Trophoblast cell (in vitro differentiated cells and primary cell): ENCODE measurements at regions not wholly inside any gene's neighbourhood (a gene's known extent, or its start where the extent isn't known, plus 50 kb on each side); places are given as distances from the start of the nearest gene placed in this dataset.

Source experiments
- DNase-seq, 2 donors: peaks; one replicate each; pipeline ENCODE4 v3.0.0-alpha.2; 2016
- H2AFZ ChIP-seq: 2 replicates; pipeline ENCODE4 v1.6.1; 2013; ENCODE audit warnings: low read length, moderate library complexity, mild to moderate bottlenecking; ENCODE audit not compliant: insufficient read depth, poor library complexity
- H2AK5ac ChIP-seq: 2 replicates; pipeline ENCODE4 v1.6.1; 2013; ENCODE audit warnings: mild to moderate bottlenecking, low read length
- H2BK120ac ChIP-seq: 2 replicates; pipeline ENCODE4 v1.6.1; 2013; ENCODE audit warnings: low read length, mild to moderate bottlenecking, moderate library complexity; ENCODE audit not compliant: insufficient read depth, poor library complexity
- H2BK12ac ChIP-seq: 2 replicates; pipeline ENCODE4 v1.6.1; 2013; ENCODE audit warnings: mild to moderate bottlenecking, low read length, moderate library complexity
- H2BK5ac ChIP-seq: 2 replicates; pipeline ENCODE4 v1.6.1; 2013; ENCODE audit warnings: low read length, low read depth, moderate library complexity, mild to moderate bottlenecking; ENCODE audit not compliant: poor library complexity
- H3K14ac ChIP-seq: 2 replicates; pipeline ENCODE4 v1.6.1; 2013; ENCODE audit warnings: mild to moderate bottlenecking, low read length
- H3K18ac ChIP-seq: 2 replicates; pipeline ENCODE4 v1.6.1; 2013; ENCODE audit warnings: mild to moderate bottlenecking, low read length
- H3K23ac ChIP-seq: 2 replicates; pipeline ENCODE4 v1.6.1; 2013; ENCODE audit warnings: low read length
- H3K27ac ChIP-seq: 2 replicates; pipeline ENCODE4 v1.5.1; 2013; ENCODE audit warnings: low read depth, mild to moderate bottlenecking, inconsistent platforms, low read length, moderate library complexity
- H3K27me3 ChIP-seq: 2 replicates; pipeline ENCODE4 v1.6.1; 2013; ENCODE audit warnings: inconsistent platforms, mild to moderate bottlenecking, low read length, moderate library complexity; ENCODE audit not compliant: insufficient read depth
- H3K36me3 ChIP-seq, 2 experiments: 1 replicate in 1 of 2; 2 replicates in 1 of 2; pipeline ENCODE4 v1.6.1; 2013; ENCODE audit warnings: low read length in 2 of 2, mild to moderate bottlenecking in 2 of 2, moderate library complexity in 1 of 2; ENCODE audit not compliant: insufficient read depth in 2 of 2, control insufficient read depth in 1 of 2
- H3K4ac ChIP-seq: 2 replicates; pipeline ENCODE4 v1.6.1; 2013; ENCODE audit warnings: low read depth, mild to moderate bottlenecking, low read length, moderate library complexity
- H3K4me1 ChIP-seq, 2 experiments: 1 replicate in 1 of 2; 2 replicates in 1 of 2; pipeline ENCODE4 v1.6.1; 2013; ENCODE audit warnings: low read length in 2 of 2, mild to moderate bottlenecking in 2 of 2, moderate library complexity in 1 of 2; ENCODE audit not compliant: insufficient read depth in 2 of 2, control insufficient read depth in 1 of 2
- H3K4me2 ChIP-seq: 2 replicates; pipeline ENCODE4 v1.6.1; 2013; ENCODE audit warnings: inconsistent platforms, mild to moderate bottlenecking, low read length, moderate library complexity
- H3K4me3 ChIP-seq: 2 replicates; pipeline ENCODE4 v1.5.1; 2013; ENCODE audit warnings: mild to moderate bottlenecking, low read depth, low read length, inconsistent platforms
- H3K79me1 ChIP-seq: one replicate; pipeline ENCODE4 v1.6.1; 2013; ENCODE audit warnings: low read length
- H3K79me2 ChIP-seq: 2 replicates; pipeline ENCODE4 v1.6.1; 2013; ENCODE audit warnings: low read length, mild to moderate bottlenecking; ENCODE audit not compliant: control insufficient read depth, insufficient read depth, poor library complexity
- H3K9ac ChIP-seq: 2 replicates; pipeline ENCODE4 v1.6.1; 2013; ENCODE audit warnings: mild to moderate bottlenecking, low read length
- H3K9me3 ChIP-seq: 2 replicates; pipeline ENCODE4 v1.6.1; 2013; ENCODE audit warnings: low read depth, mild to moderate bottlenecking, control low read depth, inconsistent platforms, low read length; ENCODE audit not compliant: insufficient read depth
- H4K12ac ChIP-seq: 2 replicates; pipeline ENCODE4 v1.6.1; 2013; ENCODE audit warnings: low read depth, mild to moderate bottlenecking, low read length, moderate library complexity
- H4K8ac ChIP-seq: 2 replicates; pipeline ENCODE4 v1.6.1; 2013; ENCODE audit warnings: low read depth, mild to moderate bottlenecking, low read length, moderate library complexity
- H4K91ac ChIP-seq: one replicate; pipeline ENCODE4 v1.6.1; 2013; ENCODE audit warnings: low read depth, mild to moderate bottlenecking, low read length, moderate library complexity
- WGBS: extraction: QIAGEN DNeasy Blood & Tissue Kit; methylation state at CpG from one replicate; pipeline ENCODE4 v1.1.7; 2013; ENCODE audit warnings: missing lambda C conversion rate; ENCODE audit not compliant: insufficient read length, insufficient coverage; ENCODE audit errors: extremely low coverage; 5-methylcytosine and 5-hydroxymethylcytosine counted together

DNA sequence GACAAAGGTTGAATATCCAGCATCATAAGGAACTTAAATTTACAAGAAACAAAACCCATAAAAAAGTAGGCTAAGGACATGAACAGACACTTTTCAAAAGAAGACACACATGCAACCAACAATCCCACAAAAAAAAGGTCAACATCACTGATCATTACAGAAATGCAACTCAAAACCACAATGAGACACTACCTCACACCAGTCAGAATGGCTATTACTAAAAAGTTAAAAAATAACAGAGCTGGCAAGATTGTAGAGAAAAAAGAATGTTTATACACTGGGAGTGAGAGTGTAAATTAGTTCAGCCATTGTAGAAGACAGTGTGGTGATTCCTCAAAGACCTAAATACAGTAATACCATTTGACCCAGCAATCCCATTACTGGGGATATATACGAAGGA is 474.7 kb downstream of the TRIML1 start:
- Histone ChIP-seq H2AK5ac (no peak overlapping the region), H3K79me2 (no peaks in the 10 kb centered on the region), H3K36me3 (no peaks in the 10 kb centered on the region), H3K27ac (no peak overlapping the region), H3K27me3 (no peaks in the 10 kb centered on the region), H4K91ac (no peak overlapping the region), H2BK120ac (no peak overlapping the region), H2BK5ac (no peak overlapping the region), H4K8ac (no peak overlapping the region), H3K4me3 (no peak overlapping the region), H3K4me2 (no peak overlapping the region), H3K4ac (no peak overlapping the region), H2BK12ac (no peak overlapping the region), H3K9me3 (no peaks in the 10 kb centered on the region), H3K23ac (no peak overlapping the region), H3K18ac (no peak overlapping the region), H3K79me1 (no peaks in the 10 kb centered on the region), H2AFZ (no peak overlapping the region), H4K12ac (no peak overlapping the region), H3K14ac (no peak overlapping the region), H3K9ac (no peak overlapping the region), H3K4me1 (no peaks in the 10 kb centered on the region)
- WGBS: no CpG with 5 or more reads among the region's 1 CpG
- DNase-seq: no peak

DNA sequence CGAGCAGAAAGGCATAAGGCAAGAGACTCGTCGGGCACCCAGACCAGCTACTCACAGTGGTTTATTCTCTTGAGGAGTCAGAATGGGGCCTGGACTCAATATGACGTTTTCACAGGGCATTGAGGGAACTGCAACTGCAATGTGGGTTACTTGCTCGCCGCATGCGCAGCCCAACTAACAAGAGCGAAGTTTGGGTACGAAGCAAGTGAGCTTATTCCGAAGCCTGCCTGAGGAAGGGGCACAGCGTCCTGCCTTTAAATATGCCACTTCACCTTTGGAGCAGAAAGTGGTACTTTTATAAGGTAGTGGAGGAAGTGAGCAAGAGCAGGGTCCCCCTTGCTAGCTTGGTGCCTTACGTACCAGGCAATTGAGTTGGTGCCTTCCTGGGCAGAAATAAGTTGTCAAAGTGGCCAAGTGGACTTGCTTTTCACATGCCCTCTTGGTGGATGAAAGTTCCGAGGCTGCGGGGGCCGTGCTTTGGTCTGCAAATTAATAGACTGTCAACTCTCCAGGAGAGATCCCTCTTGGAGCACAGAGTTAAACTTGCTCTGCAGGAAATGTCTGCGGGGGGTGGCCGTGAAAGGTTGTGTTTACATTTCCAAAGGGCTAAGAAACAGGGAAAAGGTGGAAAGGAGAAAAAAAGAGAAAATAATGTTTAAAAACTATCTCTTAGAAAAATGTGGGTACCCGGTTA is 480.4 kb downstream of the TRIML1 start:
- Histone ChIP-seq H2BK120ac (no peak overlapping the region), H3K27ac (no peak overlapping the region), H4K8ac (no peak overlapping the region), H3K14ac (no peak overlapping the region), H2AFZ (no peak overlapping the region), H2BK5ac (no peak overlapping the region), H3K18ac (no peak overlapping the region), H3K27me3 (no peaks in the 10 kb centered on the region), H2AK5ac (no peak overlapping the region), H3K4me1 (peaks cover 5% of the 10 kb centered on the region in 2 experiments), H4K12ac (no peak overlapping the region), H3K23ac (no peak overlapping the region), H4K91ac (no peak overlapping the region), H3K4me2 (no peak overlapping the region), H3K9me3 (no peaks in the 10 kb centered on the region), H3K9ac (no peak overlapping the region), H3K4me3 (no peak overlapping the region), H2BK12ac (no peak overlapping the region), H3K36me3 (no peaks in the 10 kb centered on the region), H3K79me1 (no peaks in the 10 kb centered on the region), H3K4ac (no peak overlapping the region), H3K79me2 (no peaks in the 10 kb centered on the region)
- DNase-seq: no peak
- no CpG with 5 or more reads among the region's 18 CpGs for WGBS

DNA sequence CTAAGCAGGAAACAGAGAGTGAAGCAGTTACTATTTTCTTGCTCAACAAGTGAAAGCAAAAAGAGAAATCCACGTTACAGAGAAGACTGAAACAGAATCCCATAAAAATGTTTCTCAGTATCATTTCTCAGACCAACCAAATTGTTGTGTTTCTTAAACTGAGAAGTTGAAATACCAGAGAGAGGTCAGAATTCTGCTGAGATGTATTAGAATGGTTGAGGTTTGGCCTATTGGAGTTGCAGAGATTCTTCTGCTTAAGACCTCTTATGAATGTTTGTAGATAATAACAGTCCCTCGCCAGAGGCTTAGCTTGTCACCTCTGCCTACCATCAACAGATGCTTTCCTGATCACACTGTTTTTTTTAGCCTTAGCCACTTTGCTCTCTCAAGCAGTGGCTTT is 481.4 kb downstream of the TRIML1 start:
- H2AFZ ChIP-seq: no peak overlapping the region
- WGBS: no CpG with 5 or more reads among the region's 2 CpGs
- H3K79me1 ChIP-seq: no peaks in the 10 kb centered on the region
- H3K27ac ChIP-seq: no peak overlapping the region
- H3K9ac ChIP-seq: no peak overlapping the region
- H3K79me2 ChIP-seq: no peaks in the 10 kb centered on the region
- H4K8ac ChIP-seq: no peak overlapping the region
- H2BK5ac ChIP-seq: no peak overlapping the region
- H3K4ac ChIP-seq: no peak overlapping the region
- no peak overlapping the region for H4K12ac ChIP-seq
- H2AK5ac ChIP-seq: no peak overlapping the region
- no peak overlapping the region for H3K23ac ChIP-seq
- H3K9me3 ChIP-seq: no peaks in the 10 kb centered on the region
- no peak overlapping the region for H3K4me3 ChIP-seq
- no peak overlapping the region for H3K14ac ChIP-seq
- no peak overlapping the region for H3K18ac ChIP-seq
- no peaks in the 10 kb centered on the region for H3K27me3 ChIP-seq
- no peak overlapping the region for H2BK120ac ChIP-seq
- no peak overlapping the region for H4K91ac ChIP-seq
- DNase-seq: no peak
- no peak overlapping the region for H2BK12ac ChIP-seq
- no peaks in the 10 kb centered on the region for H3K36me3 ChIP-seq
- H3K4me1 ChIP-seq: peaks cover 5% of the 10 kb centered on the region in 2 experiments
- H3K4me2 ChIP-seq: no peak overlapping the region

DNA sequence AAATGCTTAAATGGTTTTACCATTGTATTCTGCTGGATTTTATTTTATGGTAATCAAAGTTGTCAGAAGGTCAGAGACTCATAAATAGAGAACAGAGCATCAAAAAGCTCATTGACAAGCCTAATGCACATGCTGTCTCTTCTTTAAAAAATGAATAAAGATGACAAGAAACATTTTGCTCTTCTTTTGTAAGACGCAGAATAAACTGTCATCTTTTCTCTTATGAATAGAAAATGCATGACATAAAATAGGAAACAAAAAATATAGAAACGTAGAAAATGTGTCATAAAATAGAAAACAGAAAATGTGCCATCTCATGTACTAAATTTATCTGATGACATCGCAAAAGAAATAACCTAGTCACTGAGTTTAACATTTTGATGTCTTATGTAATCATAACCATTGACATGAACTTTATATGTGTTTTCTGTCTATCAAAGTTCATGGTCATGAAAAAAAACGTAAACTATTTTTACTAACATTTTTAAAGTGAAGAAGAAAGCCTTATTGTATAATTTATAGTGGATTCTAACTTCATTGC is 484.1 kb downstream of the TRIML1 start:
- no CpG with 5 or more reads among the region's 4 CpGs for WGBS
- H3K9ac ChIP-seq: no peak overlapping the region
- H3K27me3 ChIP-seq: no peaks in the 10 kb centered on the region
- no peak overlapping the region for H2AFZ ChIP-seq
- no peaks in the 10 kb centered on the region for H3K36me3 ChIP-seq
- H3K4me2 ChIP-seq: no peak overlapping the region
- DNase-seq: no peak
- H3K4ac ChIP-seq: no peak overlapping the region
- no peak overlapping the region for H2BK12ac ChIP-seq
- no peak overlapping the region for H2AK5ac ChIP-seq
- no peak overlapping the region for H3K27ac ChIP-seq
- H3K79me2 ChIP-seq: no peaks in the 10 kb centered on the region
- peaks cover 5% of the 10 kb centered on the region in 2 experiments for H3K4me1 ChIP-seq
- no peak overlapping the region for H4K91ac ChIP-seq
- no peak overlapping the region for H2BK5ac ChIP-seq
- no peak overlapping the region for H3K18ac ChIP-seq
- no peak overlapping the region for H3K4me3 ChIP-seq
- no peaks in the 10 kb centered on the region for H3K9me3 ChIP-seq
- H3K79me1 ChIP-seq: no peaks in the 10 kb centered on the region
- H3K14ac ChIP-seq: no peak overlapping the region
- no peak overlapping the region for H3K23ac ChIP-seq
- H2BK120ac ChIP-seq: no peak overlapping the region
- no peak overlapping the region for H4K12ac ChIP-seq
- no peak overlapping the region for H4K8ac ChIP-seq
